Lung microvascular endothelial cell (primary cell): ENCODE measurements at regions not wholly inside any gene's neighbourhood (a gene's known extent, or its start where the extent isn't known, plus 50 kb on each side); places are given as distances from the start of the nearest gene placed in this dataset.
"Not testable (repeated sequence)": the region's sequence is repeated elsewhere in the genome, so short reads cannot be mapped to it uniquely, and the experiment has no call there.

Source experiments
- DNase-seq, 2 donors: peaks; one replicate each; pipeline versions ENCODE4 v3.0.0 to v3.0.0-alpha.2; 2010; ENCODE audit warnings: low read depth in 2 of 2

DNA sequence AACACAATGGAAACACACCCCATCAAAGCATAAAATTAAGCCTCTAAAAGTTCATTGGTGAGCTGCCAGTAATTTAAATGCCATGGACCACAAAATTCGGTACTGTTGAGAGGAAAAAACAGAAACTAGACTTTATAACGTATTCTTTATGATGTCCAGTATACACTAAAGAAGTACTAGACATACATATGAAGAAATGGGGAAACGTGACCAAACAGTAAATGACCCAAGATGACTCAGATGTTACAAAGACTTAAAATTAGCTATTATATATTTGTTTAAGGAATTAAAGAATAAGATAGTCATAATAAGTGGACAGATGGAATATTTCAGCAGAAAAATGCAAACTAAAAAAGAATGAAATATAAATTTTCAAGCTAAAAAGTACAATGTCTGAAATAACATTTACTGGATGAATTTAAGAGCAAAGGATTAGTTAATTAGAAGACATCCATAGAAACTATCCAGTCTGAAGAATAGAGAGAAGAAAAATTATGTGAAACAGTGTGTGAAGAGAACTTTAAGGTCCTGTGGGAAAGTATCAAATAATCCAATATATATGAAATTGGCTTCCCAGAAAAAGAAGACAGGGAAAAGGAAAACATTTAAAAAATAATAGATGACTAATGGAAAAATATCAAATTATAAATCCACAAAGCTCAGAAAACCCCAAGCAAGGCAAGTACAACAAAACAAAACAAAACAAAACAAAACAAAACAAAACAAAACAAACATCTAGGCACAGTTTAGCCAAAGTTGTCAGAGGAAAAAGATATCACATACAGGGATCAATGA, 69.4 kb downstream of the SAMD9 start:
- no peak for DNase-seq

GRCh38 chr7:93047514-93048099, 70.2 kb downstream of the SAMD9 start:
- DNase-seq, result no peak

DNA sequence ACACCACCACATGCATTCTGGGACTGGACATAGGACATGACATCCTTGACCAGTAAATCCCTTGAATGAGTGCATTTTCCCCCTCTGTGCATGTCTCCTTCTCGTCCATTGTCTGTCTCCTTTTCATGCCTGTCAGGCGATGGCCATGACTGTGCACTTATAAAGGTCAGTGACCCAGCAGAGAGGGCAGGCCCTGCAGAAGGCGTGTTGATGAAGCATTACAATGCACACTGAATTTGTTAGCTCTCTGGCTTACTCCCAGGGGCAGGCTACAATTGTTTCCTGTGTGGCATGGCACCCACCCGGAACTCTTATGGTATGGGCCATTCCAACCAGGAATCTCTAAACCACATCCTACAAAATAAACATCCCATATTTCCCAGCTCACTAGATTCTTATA, 71.1 kb downstream of the SAMD9 start:
- DNase-seq, result peak in 1 of 2 donors; percentile 28

GRCh38 chr7:93044147-93044810, 73.5 kb downstream of the SAMD9 start:
- peak in 1 of 2 donors; percentile 74 for DNase-seq

DNA sequence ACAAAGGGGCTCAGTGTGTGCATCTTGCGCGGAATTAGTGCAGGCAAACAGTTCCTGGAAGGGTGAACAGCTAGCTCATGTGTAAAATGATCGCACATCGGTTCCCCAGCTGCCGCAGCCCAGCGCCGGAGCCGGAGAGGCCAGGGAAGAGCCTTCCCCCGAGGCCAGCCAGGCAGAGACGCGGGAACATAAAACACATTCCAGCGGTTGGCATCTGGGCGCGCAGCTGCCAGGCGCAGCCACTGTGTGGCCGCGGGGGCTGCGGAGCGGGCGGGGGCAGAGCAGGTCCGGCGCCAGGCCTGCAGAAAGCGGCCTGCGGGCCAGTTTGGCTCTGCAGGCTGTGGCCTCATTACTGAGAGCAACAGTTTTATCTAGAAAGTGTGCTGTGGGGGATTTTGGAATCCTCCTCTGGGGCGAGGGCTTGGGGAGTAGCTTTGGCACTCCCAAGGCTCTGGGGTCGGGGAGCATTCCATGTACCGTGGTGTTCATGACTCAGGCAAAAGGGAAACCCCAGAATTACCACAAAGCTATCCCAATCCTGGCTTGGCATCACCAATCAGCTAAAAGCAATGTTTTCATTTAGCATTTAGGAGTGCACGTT, 74.3 kb downstream of the SAMD9 start:
- DNase-seq, result peak; percentile 28 to 64

- no peak for DNase-seq
Observed at GRCh38 chr7:93040355-93040754, 77.4 kb downstream of the SAMD9 start.

GRCh38 chr7:93039786-93040185, 78.0 kb downstream of the SAMD9 start:
- DNase-seq, result no peak

DNA sequence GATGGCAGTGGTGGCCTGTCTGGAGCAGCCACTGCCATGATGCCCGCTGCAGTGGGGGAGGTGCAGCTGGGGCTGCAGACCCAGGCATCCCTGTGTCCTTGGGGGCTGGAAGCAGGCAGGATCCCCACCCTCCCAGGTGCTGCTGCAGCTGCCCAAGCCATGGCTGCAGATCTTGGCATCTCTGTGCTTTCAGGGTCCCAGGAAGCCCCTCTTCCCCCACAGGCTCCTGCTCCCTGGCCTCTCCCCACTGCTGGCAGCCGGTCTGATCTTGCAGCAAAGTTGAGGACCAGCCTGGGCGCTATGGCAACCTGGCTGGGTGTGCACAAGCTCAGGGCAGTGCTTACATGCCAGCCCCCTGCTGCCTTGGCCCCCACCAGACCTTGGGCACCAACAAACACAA, 78.5 kb downstream of the SAMD9 start:
- no peak for DNase-seq

DNA sequence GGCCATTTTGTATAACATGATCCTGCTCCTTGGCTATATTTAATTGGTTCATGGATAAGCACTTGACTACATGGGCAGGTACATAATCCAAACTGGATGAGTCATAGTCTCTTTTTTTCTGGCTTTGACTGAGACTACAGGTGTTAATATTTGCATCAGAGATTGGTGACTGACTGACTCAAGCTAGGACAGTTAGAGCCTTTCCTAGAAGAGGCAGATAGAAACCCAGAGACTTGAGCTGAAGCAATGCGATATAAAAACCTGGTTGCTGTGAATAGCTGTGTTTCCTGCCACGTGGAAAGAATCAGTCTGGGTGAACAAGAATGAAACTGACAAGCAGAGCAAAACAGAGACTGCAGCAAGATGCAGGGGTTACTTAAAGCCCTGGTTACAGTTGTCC, 81.0 kb downstream of the SAMD9 start:
- no peak for DNase-seq

GRCh38 chr7:93036149-93036640, 81.6 kb downstream of the SAMD9 start:
- DNase-seq, result no peak

GRCh38 chr7:93031795-93032194, 86.0 kb downstream of the SAMD9 start:
- DNase-seq, result no peak

- DNase-seq, result no peak
Observed at GRCh38 chr7:93030605-93031225, 87.1 kb downstream of the SAMD9 start.

- DNase-seq, result no peak
Observed at GRCh38 chr7:93029056-93029455, 88.7 kb downstream of the SAMD9 start.

- no peak for DNase-seq
Observed at GRCh38 chr7:93028610-93029009, 89.2 kb downstream of the SAMD9 start.

- DNase-seq, result no peak
Observed at GRCh38 chr7:93027044-93027443, 90.7 kb downstream of the SAMD9 start.

DNA sequence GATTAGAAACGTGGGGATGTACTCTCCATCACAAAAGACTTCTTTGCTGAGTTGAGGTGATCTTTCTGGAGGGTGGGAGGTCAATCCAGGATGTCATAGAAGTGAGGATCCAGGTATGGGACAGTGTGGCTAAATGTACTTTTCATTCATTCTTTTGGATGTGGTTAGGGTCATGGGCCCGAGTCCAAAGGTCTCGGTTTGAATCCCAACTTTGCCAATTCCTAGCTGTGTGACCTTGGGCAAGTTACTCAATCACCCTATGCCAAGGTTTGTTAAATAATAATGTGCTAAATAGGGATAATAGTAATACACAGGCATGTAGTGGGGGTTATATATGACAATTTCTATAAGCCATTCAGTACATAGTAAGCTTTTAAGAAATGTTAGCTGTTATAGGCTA, 91.4 kb downstream of the SAMD9 start:
- DNase-seq, result no peak

GRCh38 chr7:93025389-93025788, 92.4 kb downstream of the SAMD9 start:
- no peak for DNase-seq

- DNase-seq, result not testable (repeated sequence)
Observed at GRCh38 chr7:93022931-93023478, 94.8 kb downstream of the SAMD9 start.

- no peak for DNase-seq
Observed at GRCh38 chr7:93021748-93022147, 96.0 kb downstream of the SAMD9 start.

DNA sequence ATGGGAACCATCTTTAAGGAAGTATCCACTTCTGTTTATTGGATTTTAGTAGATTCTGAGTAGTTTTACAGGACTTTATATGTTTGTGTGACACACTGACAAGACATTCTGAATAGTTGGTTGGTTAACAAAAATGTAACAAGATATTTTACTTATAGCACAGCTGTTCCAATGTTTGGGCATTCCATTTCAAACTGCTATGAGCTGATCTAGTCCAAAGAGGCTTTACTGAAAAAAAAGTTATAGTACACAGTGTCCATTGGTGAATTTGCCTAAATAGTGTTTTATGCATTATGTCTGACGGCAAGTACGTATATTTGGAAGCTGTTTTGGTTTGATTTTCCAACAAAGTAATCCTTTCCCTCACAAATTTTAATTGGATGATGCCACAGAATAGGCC, 99.1 kb downstream of the SAMD9 start:
- DNase-seq, result no peak

- peak in 1 of 2 donors; percentile 47 for DNase-seq
Observed at GRCh38 chr7:93016681-93017381, 100.9 kb downstream of the SAMD9 start.
